Germinal center (tissue), 1 donor: ENCODE measurements at regions not wholly inside any gene's neighbourhood (a gene's known extent, or its start where the extent isn't known, plus 50 kb on each side); places are given as distances from the start of the nearest gene placed in this dataset.
"Not testable (repeated sequence)": the region's sequence is repeated elsewhere in the genome, so short reads cannot be mapped to it uniquely, and the experiment has no call there.

ENCODE experiments used
- DNase-seq: peaks from one replicate; pipeline ENCODE4 v3.0.0; 2012; ENCODE audit warnings: mixed read lengths, low spot score

DNA sequence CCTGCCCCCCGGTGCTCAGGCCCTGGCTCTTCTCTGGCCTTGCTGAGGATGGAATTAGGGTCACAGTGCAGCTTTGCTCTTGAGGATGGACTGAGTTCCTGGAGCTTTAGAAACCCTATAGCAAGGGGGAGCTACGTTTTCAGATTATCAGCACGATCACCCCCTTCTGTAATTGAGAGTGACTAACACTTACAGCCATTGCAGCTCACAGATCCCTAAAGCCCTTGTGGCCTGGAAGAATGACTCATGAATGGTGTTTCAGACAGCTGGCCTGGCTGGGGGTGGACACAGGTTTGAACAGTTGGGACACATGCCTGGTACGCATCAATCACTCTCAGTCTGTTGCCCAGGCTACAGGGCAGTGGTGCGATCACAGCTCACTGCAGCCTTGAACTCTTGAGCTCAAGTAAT lies 79.7 kb upstream of the IGFBP5 start:
- no peak for DNase-seq

GRCh38 chr2:216774620-216775019 lies 79.3 kb upstream of the IGFBP5 start:
- DNase-seq, result no peak

GRCh38 chr2:216774180-216774579 lies 78.8 kb upstream of the IGFBP5 start:
- no peak for DNase-seq

DNA sequence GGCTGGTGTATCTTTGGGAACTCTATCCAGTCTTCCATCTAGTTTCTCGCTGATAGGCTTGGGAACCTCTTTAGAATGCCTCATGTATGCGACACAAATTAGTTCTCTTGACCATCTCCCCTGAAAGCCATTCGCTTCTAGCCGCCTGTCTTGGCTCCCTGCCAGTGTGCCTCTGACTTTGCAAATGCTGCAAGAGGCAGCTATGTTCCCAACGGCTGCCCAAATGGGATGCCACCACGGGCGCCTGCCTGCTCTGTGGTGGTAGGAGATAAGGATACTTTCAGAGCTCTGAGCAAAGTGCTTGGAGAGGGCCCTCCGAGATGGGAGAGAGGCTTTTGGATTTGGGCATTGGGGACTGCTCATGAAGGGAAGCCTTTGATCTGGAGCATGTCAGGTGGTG lies 77.7 kb upstream of the IGFBP5 start:
- no peak for DNase-seq

- no peak for DNase-seq
Observed at GRCh38 chr2:216770717-216771116, 75.4 kb upstream of the IGFBP5 start.

DNA sequence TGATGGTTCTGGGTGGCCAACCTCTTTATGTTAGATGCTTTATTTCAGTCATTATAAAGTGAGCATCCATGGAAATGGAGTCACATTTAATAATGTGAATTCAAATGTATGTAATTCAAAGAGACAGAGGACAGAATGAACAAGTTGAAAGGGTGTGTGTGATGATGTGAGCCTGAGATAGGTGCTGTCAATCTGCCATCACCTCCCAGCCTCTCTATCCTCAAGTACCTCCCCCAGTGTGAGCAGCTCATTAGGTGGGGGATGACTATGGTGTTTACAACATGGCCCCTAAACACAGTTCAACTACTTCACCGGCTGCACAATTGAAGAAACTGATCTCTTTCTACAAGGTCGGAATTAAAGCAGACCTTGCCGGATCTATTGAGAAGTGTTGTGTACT lies 74.7 kb upstream of the IGFBP5 start:
- no peak for DNase-seq

DNA sequence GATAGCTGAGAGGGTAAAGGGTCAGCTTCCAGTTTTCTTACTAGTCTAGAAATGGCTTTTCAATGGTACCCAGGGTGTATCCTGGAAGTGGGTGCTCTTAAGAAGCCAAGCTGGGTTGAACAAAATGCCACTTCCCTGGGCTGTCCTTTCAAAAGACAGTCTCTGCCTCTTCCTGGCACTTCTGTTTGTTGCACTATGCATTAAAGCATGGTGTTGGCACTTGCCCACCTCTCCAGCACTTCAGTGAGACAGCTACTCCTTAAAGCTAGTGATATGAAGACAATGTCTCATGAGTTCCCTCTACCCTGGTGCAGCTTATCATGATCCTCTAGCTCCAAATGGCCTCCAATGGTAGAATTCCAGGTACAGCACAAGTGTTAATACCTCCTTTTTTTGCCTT lies 74.3 kb upstream of the IGFBP5 start:
- DNase-seq, result no peak

- DNase-seq, result no peak
Observed at GRCh38 chr2:216768908-216769411, 73.6 kb upstream of the IGFBP5 start.

- no peak for DNase-seq
Observed at GRCh38 chr2:216765761-216766262, 70.5 kb upstream of the IGFBP5 start.

DNA sequence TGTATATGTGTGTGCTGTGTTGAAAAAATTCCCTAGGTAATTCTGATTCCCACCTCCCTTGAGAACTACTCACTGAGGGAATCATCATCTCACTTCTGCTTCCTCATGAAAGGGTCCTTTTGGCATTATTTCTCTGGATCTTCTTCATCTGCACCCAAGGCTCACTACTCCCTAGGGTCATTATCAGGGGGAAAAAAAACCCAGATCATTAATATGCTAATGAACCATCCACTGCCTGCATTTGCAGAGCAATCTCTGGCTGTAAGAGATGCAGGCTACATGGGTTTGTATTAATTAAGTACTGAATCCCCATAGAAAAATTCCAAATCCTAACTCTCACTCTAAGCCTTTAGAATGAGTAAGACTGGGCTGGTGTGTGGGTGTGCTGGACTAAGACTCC lies 68.0 kb upstream of the IGFBP5 start:
- DNase-seq, result no peak

GRCh38 chr2:216761809-216762208 lies 66.5 kb upstream of the IGFBP5 start:
- no peak for DNase-seq

DNA sequence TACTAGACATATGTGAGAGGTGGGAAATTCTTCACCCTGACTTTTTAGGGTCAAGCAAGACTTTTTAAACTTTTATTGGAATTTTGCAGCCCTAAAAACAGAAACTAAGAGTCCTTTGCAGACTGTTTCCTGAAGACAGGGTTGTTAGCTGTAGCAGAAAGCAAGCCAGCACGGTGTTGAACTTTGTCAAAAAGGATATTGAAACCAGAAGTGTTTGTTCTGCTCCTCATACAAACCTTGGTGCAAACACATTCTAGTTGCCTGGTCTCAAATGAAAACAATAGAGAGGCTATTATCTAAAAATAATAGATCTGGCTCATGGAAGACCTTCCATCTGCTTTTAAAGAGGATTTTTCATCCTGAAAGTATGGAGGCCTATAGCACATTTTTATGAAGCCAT lies 65.8 kb upstream of the IGFBP5 start:
- no peak for DNase-seq

- DNase-seq, result no peak
Observed at GRCh38 chr2:216758256-216759155, 63.2 kb upstream of the IGFBP5 start.

- DNase-seq, result no peak
Observed at GRCh38 chr2:216757532-216757931, 62.2 kb upstream of the IGFBP5 start.

DNA sequence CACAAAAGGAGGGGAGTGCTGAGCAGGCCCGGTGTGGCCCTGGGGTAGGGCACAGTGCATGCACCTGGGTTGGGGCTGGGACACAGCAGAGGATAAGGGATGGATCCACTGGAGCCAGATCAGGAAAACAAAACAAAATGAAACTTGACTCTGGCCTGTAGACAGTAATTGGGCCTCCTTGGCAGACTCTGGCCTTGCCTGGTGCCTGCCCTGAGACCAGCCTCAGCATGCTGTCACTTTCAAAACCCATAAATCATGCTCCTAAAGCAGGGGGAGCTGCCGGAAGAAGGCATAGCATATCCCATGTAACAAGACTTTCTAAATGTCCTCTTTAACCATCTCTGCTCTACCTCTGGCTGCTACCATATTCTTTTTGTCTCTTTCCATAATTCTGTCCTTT lies 61.1 kb upstream of the IGFBP5 start:
- no peak for DNase-seq

GRCh38 chr2:216754812-216755211 lies 59.5 kb upstream of the IGFBP5 start:
- no peak for DNase-seq

GRCh38 chr2:216754336-216754735 lies 59.0 kb upstream of the IGFBP5 start:
- DNase-seq, result no peak

DNA sequence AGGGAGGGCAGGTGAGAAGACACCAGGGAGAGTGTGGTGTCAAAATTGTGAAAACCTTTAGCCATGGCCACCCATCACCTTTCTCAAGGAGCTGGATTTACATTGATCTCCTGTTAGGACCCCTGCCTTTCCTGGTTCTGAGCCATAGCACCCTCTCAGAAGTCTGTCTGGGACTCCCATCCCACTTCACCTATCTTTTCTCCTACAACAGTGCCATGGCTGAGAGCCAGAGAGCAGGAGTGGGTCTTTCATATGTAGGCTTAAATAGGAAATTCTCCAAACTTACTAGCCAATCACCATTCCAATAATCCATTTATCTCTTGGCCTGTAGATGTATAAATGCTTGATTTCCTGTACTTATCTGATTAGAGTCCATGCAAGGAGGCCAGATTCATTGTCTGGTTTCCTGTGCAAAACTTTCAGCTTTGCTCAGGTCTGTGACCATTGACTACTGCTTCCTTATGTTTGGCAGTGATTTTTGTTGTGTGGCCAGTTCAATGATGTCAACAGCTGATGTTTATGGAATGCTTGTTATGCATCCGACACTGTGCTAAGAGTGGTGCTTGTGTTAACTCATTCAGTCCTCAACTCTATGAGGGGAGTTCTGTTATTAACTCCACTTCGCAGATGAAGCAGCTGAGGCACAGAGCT lies 57.6 kb upstream of the IGFBP5 start:
- no peak for DNase-seq

DNA sequence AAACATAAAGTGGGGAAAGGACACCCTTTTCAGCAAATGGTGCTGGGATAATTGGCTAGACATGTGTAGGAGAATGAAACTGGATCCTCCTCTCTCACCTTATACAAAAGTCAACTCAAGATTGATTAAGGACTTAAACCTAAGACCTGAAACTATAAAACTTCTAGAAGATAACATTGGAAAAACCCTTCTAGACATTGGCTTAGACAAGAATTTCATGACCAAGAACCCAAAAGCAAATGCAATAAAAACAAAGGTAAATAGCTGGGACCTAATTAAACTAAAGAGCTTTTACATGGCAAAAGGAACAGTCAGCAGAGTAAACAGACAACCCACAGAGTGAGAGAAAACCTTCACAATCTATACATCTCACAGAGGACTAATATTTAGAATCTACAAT lies 55.4 kb upstream of the IGFBP5 start:
- DNase-seq, result not testable (repeated sequence)

- DNase-seq, result not testable (repeated sequence)
Observed at GRCh38 chr2:216746268-216746667, 50.9 kb upstream of the IGFBP5 start.

DNA sequence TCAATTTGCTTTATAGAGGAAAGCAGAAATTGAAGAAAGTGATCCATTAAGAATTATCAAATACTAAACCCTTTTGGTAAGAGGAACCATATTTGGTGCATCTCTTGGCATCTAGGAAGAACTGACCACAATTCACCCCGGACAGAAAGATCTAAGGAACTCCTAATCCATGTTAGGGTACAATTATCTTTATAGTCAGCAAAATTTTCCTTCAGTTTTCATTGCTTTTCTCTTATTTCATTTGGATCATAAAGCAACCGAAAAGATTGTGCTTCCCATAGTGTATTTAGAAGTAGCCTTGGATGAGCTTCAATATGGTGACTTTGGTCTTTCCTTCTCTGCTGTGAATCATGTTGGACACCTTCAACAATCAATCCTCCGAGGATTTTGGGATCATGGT lies 50.1 kb upstream of the IGFBP5 start:
- DNase-seq, result no peak
